Retinal pigment epithelial cell (primary cell): ENCODE measurements at regions not wholly inside any gene's neighbourhood (a gene's known extent, or its start where the extent isn't known, plus 50 kb on each side); places are given as distances from the start of the nearest gene placed in this dataset.

Experiments
- DNase-seq: peaks from one replicate; pipeline ENCODE4 v3.0.0-alpha.2; 2010; ENCODE audit warnings: low read depth
- H3K4me3 ChIP-seq: 2 replicates; pipeline ENCODE4 v1.5.1; 2011; ENCODE audit warnings: mild to moderate bottlenecking, low read length, control low read depth, moderate library complexity
- CTCF ChIP-seq: conservative IDR thresholded peaks from 2 replicates; pipeline ENCODE4 v1.5.1; 2011; ENCODE audit warnings: low read depth, low read length, control low read depth, inconsistent platforms

DNA sequence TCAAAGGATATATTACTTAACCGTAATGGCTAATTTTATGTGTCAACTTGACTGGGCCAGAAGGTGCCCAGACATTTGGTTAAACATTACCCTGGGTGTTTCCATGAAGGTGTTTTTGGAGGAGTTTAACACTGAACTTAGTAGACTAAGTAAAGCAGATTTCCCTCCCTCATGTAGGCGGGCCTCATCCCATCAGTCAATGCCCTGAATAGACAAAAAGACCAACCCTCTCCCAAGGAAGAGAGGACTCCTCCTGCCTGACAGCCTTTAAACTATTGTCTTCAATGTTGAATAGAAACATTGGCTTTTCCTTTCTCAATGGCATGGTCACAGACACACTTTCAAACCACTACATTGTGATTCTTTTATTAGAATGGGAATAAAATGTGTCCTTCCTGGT lies 121.9 kb downstream of the SETD4 start:
- TF ChIP-seq CTCF = no peak
- H3K4me3 ChIP-seq = no peak overlapping the region
- no peak for DNase-seq

DNA sequence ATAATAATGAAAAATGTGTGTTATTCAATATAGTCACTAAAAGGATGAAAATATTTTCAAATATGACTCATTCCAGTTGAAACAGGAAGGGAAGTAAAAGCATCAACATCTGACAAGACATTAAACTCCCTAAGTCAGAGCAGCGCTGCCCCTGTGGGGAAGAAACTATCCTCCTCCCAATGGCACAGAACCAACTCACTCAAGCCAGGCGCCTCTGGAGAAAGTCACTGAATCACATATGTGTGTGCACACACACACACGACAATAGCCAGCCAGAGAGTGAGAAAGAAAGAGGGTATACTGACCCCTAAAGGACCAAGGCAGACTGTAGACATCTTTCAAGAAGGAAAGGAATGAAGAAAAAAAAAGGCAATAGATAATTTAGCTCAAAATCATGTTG lies 126.9 kb downstream of the SETD4 start:
- H3K4me3 ChIP-seq = no peak overlapping the region
- DNase-seq = peak; percentile 22
- peak; percentile 47 for TF ChIP-seq CTCF

GRCh38 chr21:35932232-35932911 lies 128.0 kb downstream of the SETD4 start:
- no peak overlapping the region for H3K4me3 ChIP-seq
- no peak for TF ChIP-seq CTCF

GRCh38 chr21:35929901-35930300 lies 130.4 kb downstream of the SETD4 start:
- no peak for TF ChIP-seq CTCF
- DNase-seq = no peak
- H3K4me3 ChIP-seq = no peak overlapping the region

More at GRCh38 chr21:35932232-35932911, 128.0 kb downstream of the SETD4 start:
- DNase-seq = peak; percentile 69

DNA sequence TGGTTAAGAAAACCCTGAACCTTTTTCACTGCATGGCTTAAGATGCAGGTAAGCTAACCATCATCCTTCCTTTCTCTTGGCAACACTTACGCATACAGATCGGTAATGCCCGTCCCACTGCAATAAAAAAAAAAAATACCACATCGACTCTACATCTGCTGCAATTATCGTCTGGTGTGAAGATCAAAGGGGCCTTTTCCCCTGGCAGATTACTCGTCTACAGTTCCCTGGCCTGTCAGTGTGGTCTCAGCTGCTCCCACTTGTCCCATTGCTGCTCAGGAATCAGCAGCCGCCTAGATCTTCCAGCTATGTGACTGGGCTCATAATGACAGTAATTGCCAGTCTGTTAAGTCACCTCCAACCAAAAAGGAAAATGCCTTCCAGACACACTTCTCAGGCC lies 133.1 kb downstream of the SETD4 start:
- no peak overlapping the region for H3K4me3 ChIP-seq
- no peak for TF ChIP-seq CTCF
- DNase-seq = no peak

- no peak for DNase-seq
- TF ChIP-seq CTCF = no peak
- no peak overlapping the region for H3K4me3 ChIP-seq
These were observed 134.2 kb downstream of the SETD4 start for GRCh38 chr21:35926003-35926740.

GRCh38 chr21:35925497-35925896 lies 134.8 kb downstream of the SETD4 start:
- peak; percentile 83 for DNase-seq
- no peak for TF ChIP-seq CTCF
- no peak overlapping the region for H3K4me3 ChIP-seq
